Panc1 (cell line): ENCODE measurements at regions not wholly inside any gene's neighbourhood (a gene's known extent, or its start where the extent isn't known, plus 50 kb on each side); places are given as distances from the start of the nearest gene placed in this dataset.

Source experiments
- ATAC-seq: fragments of 200-7000 bp; cut with Tn5 transposase; 2 replicates; pipeline ENCODE4 v1.9.1; 2020; ENCODE audit warnings: mild to moderate bottlenecking, moderate library complexity
- BruUV-seq: library from RNA; stranded (reverse); fragments of 400-500 nt; replicated peaks from 2 replicates; lab custom pipeline; 2021; lab: Mats Ljungman, UMichigan
- CTCF ChIA-PET: fragments of 300-600 bp; sonication (Branson Sonifier 250); formaldehyde crosslinking; loops from one replicate; lab custom pipeline; 2022; ENCODE audit warnings: antibody characterized with exemption; lab: Charles Lee
- POLR2A ChIA-PET: fragments of 300-600 bp; sonication (Branson Sonifier 250); formaldehyde crosslinking; loops from one replicate; lab custom pipeline; 2022; ENCODE audit warnings: antibody characterized with exemption; lab: Charles Lee
- DNase-seq: peaks from one replicate; pipeline ENCODE4 v3.0.0-alpha.2; 2010; ENCODE audit warnings: low read depth, low spot score
- H3K27ac ChIP-seq: 2 replicates; pipeline ENCODE4 v1.5.1; 2011; ENCODE audit warnings: mild to moderate bottlenecking, low read length, inconsistent platforms
- H3K27me3 ChIP-seq: fragments of 200-500 bp; sonication (Bioruptor generic); 2 replicates; pipeline ENCODE4 v1.6.0; 2014; ENCODE audit warnings: low read length, inconsistent platforms; ENCODE audit not compliant: control insufficient read depth, insufficient read depth
- H3K36me3 ChIP-seq: fragments of 200-500 bp; sonication (Bioruptor generic); 2 replicates; pipeline ENCODE4 v1.5.1; 2014; ENCODE audit warnings: inconsistent platforms, mild to moderate bottlenecking, low read length, moderate library complexity; ENCODE audit not compliant: control insufficient read depth, insufficient read depth
- H3K4me1 ChIP-seq: 2 replicates; pipeline ENCODE4 v1.5.1; 2011; ENCODE audit warnings: inconsistent platforms, mild to moderate bottlenecking, low read length, moderate library complexity; ENCODE audit not compliant: control insufficient read depth, insufficient read depth
- H3K4me3 ChIP-seq, 2 experiments: 2 replicates each; pipeline ENCODE4 v1.5.1; 2011 to 2012; ENCODE audit warnings: low read depth in 2 of 2, low read length in 2 of 2, mild to moderate bottlenecking in 2 of 2, inconsistent platforms in 1 of 2, moderate library complexity in 1 of 2
- H3K9me3 ChIP-seq: fragments of 200-500 bp; sonication (Bioruptor generic); 2 replicates; pipeline ENCODE4 v1.5.1; 2014; ENCODE audit warnings: low read depth, mild to moderate bottlenecking, inconsistent platforms, low read length, moderate library complexity; ENCODE audit not compliant: control insufficient read depth, insufficient read depth
- POLR2AphosphoS5 ChIP-seq: IDR thresholded peaks from 2 replicates; pipeline ENCODE4 v1.6.1; 2012; ENCODE audit warnings: mild to moderate bottlenecking, low read depth, low read length, moderate library complexity
- REST ChIP-seq, 2 experiments: IDR thresholded peaks; 2 replicates each; pipeline ENCODE4 v1.6.1; 2011 to 2012; ENCODE audit warnings: low read depth in 2 of 2, control low read depth in 1 of 2, low read length in 1 of 2, mild to moderate bottlenecking in 1 of 2, moderate library complexity in 1 of 2; ENCODE audit not compliant: insufficient read depth in 1 of 2
- SIN3A ChIP-seq: IDR thresholded peaks from 2 replicates; pipeline ENCODE4 v1.6.1; 2012; ENCODE audit warnings: low read depth, mild to moderate bottlenecking, low read length, moderate library complexity, borderline replicate concordance; ENCODE audit not compliant: insufficient read depth
- TCF7L2 ChIP-seq: IDR thresholded peaks from 2 replicates; pipeline ENCODE4 v1.6.1; 2011; ENCODE audit warnings: mild to moderate bottlenecking, low read depth, low read length, inconsistent platforms
- in situ Hi-C: cut with HindIII; loops from 2 replicates; pipeline ENCODE4 v1.10.0; 2016; ENCODE audit warnings: low sequenced_read_pairs, low pct_unique_long_range_greater_than_20kb
- intact Hi-C: fragments of 100-400 bp; cut with micrococcal nuclease; formaldehyde crosslinking; loops from one replicate; pipeline ENCODE4 v1.10.0; 2022; ENCODE audit not compliant: unreplicated experiment
- TF ChIP-seq, protein P1 (sequence below): fragments of 450-650 bp; IDR thresholded peaks from 2 replicates; pipeline ENCODE4 v1.5.1; 2017; ENCODE audit warnings: mild to moderate bottlenecking

- ATAC-seq (no peak), DNase-seq (no peak)
- Histone ChIP-seq H3K4me1 (no peaks in the 10 kb centered on the region), H3K27me3 (no peaks in the 10 kb centered on the region), H3K9me3 (no peaks in the 10 kb centered on the region), H3K27ac (no peak overlapping the region), H3K36me3 (no peaks in the 10 kb centered on the region), H3K4me3 (no peak overlapping the region)
- no TSS peak for BruUV-seq
- in situ Hi-C loops, result no loop called here
- no peak for TF ChIP-seq REST (IDR thresholded peaks at IDR 0.05; ENCODE audit: insufficient read depth in 1 of 2, low read depth in 2 of 2, low read length in 1 of 2)
- POLR2A ChIA-PET, result no interaction called here
- CTCF ChIA-PET, result no interaction called here
- intact Hi-C loops, result no loop called here
Measured at GRCh38 chr2:212919238-212919637, 232.2 kb downstream of the IKZF2 start.

DNA sequence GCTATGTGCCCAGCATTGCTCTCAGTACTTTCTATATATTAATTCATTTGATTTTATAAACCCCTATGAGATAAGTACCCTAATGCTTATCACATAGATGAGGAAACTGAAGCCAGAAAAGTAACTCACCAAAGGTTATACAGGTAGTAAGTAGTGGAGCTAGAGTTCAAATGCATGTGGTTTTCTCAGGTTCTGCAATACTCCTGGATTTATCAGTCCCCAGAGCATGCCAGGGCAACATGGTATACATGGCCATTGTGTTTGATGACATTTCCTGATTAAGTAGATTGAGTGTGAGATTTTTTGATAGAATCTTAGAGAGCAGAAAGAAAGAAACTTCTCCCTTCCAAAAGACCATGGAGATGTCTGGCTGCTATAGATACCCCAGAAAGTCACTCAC is 233.1 kb downstream of the IKZF2 start:
- POLR2A ChIA-PET, result no interaction called here
- H3K4me1 ChIP-seq, result no peaks in the 10 kb centered on the region
- H3K27ac ChIP-seq, result no peak overlapping the region
- CTCF ChIA-PET, result no interaction called here
- intact Hi-C loops (no loop called here), in situ Hi-C loops (no loop called here)
- no peaks in the 10 kb centered on the region for H3K27me3 ChIP-seq
- no TSS peak for BruUV-seq
- H3K4me3 ChIP-seq, result no peak overlapping the region
- no peaks in the 10 kb centered on the region for H3K9me3 ChIP-seq
- no peak for DNase-seq
- no peaks in the 10 kb centered on the region for H3K36me3 ChIP-seq
- no peak for ATAC-seq
- TF ChIP-seq REST (IDR thresholded peaks at IDR 0.05; ENCODE audit: insufficient read depth in 1 of 2, low read depth in 2 of 2, low read length in 1 of 2) (no peak), SIN3A (no peak)

- Histone ChIP-seq H3K9me3 (no peaks in the 10 kb centered on the region), H3K4me3 (no peak overlapping the region), H3K4me1 (no peaks in the 10 kb centered on the region), H3K27me3 (no peaks in the 10 kb centered on the region), H3K27ac (no peak overlapping the region), H3K36me3 (no peaks in the 10 kb centered on the region)
- CTCF ChIA-PET, result no interaction called here
- POLR2A ChIA-PET, result no interaction called here
- no TSS peak for BruUV-seq
- intact Hi-C loops, result no loop called here
- DNase-seq, result no peak
- no peak for ATAC-seq
- in situ Hi-C loops, result no loop called here
- TF ChIP-seq, protein P1, sequence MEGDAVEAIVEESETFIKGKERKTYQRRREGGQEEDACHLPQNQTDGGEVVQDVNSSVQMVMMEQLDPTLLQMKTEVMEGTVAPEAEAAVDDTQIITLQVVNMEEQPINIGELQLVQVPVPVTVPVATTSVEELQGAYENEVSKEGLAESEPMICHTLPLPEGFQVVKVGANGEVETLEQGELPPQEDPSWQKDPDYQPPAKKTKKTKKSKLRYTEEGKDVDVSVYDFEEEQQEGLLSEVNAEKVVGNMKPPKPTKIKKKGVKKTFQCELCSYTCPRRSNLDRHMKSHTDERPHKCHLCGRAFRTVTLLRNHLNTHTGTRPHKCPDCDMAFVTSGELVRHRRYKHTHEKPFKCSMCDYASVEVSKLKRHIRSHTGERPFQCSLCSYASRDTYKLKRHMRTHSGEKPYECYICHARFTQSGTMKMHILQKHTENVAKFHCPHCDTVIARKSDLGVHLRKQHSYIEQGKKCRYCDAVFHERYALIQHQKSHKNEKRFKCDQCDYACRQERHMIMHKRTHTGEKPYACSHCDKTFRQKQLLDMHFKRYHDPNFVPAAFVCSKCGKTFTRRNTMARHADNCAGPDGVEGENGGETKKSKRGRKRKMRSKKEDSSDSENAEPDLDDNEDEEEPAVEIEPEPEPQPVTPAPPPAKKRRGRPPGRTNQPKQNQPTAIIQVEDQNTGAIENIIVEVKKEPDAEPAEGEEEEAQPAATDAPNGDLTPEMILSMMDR, result no peak
- TF ChIP-seq REST (IDR thresholded peaks at IDR 0.05; ENCODE audit: insufficient read depth in 1 of 2, low read depth in 2 of 2, low read length in 1 of 2) (no peak), POLR2AphosphoS5 (no peak), SIN3A (no peak), TCF7L2 (no peak)
Measured at GRCh38 chr2:212915121-212915782, 236.2 kb downstream of the IKZF2 start.
